ENCODE measurements at regions not wholly inside any gene's neighbourhood (a gene's known extent, or its start where the extent isn't known, plus 50 kb on each side); places are given as distances from the start of the nearest gene placed in this dataset.

- DNase-seq = no peak
Measured at GRCh38 chr2:216576616-216577015, 56.6 kb upstream of the IGFBP2 start.

DNA sequence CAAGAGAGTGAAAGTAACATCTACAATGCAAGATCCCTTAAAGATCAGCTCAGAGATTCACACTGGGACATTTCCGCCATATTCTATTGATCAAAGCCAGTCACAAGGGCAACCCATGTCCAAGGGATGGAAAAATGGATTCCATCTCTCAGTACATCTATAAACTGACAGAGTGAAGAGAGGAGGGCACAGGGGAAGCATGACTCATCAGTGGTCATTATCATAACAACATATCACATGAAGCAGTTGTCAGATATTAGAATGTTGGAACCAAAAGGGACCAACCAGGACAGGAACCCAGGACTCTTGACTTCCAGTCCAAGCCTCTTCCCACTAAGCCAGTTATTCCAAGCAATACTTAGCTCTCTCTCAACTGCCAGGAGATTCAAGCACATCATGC lies 54.9 kb upstream of the IGFBP2 start:
- DNase-seq = no peak

- no peak for DNase-seq
Measured at GRCh38 chr2:216583147-216583546, 50.1 kb upstream of the IGFBP2 start.

Data from NCI-H1436 (cell line).